ENCODE measurements at regions not wholly inside any gene's neighbourhood (a gene's known extent, or its start where the extent isn't known, plus 50 kb on each side); places are given as distances from the start of the nearest gene placed in this dataset.

DNA sequence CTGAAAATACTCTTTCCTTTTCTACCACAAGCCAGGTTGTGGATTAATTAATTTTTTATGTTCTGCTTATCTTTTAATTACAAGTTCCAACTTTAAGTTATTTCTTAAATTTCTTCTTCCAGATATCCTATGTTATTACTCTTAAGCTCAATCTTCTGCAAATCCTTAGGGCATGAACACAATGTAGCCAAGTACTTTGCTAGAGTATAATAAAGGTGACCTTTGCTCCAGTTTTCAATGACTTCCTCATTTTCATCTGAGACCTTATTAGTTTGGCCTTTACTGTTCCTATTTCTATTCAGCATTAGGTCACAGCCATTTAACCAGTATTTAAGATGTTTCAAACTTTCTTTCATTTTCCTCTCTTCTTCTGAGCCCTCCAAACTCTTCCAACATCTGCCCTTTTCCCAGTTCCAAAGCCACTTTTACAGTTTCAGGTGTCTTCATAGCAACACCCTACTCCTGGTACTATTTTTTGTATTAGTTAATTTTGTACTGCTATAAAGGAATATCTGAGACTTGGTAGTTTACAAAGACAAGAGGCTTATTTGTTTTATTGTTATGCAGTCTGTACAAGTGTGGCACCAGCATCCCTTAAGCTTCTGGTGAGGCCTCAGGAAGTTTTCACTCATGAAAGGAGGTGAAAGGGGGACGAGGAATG, 886.2 kb upstream of the GHITM start:
- no peak for DNase-seq

DNA sequence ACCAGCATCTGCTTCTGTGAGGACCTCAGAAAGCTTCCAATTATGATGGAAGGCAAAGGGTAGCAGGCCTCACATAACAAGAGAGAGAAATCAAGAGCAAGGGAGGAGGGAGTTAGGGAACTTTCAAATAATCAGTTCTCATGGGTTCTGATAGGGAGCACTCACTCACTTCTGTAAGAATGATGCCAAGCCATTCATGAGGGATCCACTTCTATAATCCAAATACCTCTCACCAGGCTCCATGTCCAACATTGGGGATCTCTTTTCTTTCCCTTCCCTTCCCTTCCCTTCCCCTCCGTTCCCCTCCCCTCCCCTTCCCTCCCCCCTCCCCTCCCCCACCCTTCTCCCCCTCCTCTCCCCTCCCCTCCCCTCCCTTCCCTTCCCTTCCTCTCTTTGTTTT, 884.6 kb upstream of the GHITM start:
- DNase-seq, result no peak

DNA sequence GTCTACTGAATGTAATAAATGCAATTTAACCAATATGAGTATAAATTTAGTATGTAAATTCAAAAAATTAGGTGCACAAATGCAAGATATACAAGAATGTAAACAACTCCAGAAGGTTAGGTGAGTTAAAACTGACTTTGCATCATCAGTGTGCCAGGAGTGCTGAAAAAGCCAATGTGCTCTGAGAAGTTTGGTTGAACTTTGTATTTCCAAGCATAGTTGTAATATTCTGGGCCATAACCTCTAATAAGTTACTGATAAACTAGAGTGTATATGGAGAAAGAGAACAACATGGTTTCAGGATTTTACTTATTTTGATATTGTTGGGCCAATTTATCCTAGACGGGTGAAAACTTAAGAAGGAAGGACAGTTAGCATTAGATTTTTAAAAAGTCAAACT, 876.9 kb upstream of the GHITM start:
- no peak for DNase-seq

DNA sequence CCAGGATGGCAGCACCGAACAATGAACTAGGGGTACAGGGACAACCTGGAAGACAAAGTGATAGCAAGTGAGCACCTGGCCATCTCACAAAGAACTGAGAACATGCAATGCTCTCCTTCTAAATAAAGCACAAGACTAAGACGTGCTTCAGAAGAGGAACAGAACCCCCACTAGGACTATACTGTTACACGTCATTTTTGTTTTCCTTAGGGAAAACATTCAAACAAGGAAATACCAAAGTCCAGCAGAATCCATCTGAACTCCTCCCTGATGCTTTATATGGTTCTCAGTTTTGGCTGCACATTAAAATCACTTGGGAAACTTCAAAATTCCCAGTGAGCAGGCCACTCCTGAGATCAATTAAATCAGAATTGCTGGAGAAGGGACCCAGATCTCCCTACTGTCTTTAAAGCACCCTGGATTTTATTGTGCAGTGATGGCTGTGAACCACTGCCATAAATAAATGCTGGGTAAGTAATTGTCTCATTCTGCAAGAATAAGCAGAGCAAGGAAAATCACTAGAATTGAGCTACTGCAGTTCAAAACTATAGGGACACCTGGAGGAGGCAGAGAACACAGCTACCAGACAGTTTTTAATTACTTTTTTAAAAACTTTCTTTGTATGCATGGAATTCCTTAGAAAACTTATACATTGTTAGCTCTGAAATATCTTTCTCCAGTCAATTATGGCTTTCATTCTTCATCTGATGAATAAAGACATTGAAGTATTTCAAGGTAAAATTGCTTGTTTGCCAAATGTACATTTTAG, 866.5 kb upstream of the GHITM start:
- no peak for DNase-seq

DNA sequence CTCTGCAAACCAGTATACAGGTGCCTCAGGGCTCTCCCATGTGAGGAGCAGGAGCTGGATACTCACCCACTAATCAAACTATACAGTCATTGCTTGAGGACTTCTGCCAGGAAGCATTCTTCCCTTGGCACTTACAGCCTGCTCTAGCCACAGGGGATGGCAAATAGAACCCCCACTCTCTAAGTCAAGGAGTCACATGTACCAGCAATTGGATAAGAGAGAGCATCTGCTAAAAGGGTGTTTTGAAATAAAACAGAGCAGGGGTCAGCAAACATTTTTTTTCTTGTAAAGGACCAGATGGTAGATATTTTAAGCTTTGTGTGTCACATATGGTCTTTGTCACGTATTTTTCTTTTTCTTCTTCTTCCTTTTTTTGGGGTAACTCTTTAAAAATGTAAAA, 865.2 kb upstream of the GHITM start:
- no peak for DNase-seq

DNA sequence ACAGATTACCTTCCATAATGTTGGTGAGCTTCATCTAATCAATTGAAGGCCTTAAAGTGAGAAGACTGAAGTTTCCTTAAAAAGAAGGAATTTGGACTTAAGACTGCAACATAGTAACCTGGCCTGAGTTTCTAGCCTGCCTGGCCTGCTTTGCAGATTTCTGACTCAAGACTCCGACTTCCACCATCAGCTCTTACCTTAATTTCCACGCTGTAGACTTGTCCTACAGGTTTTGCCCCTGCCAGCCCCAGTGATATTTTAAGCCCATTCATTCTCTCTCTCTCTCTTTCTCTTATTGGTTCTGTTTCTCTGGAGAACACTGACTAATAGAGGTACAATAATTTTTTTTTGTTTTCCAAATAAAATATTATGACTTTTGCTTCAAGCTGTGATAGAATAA, 862.3 kb upstream of the GHITM start:
- no peak for DNase-seq

DNA sequence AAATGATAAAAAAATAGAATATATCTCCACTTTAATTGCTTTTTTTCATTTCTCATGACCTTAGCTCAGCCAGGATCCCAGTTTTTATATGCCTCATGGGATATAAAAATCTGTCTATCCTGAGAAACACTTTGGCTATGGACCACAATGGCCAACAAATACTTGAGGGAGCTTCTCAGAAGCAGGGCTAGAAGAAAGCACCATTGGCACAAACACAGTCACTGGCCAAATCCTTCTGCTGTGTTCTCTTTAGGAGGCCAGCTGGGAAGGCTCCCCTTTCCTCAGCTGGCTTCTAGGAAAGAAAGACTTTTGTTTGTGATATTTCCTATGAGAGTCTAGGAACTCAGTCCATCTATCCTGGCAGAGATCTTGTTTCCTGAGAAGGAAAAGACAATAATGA, 856.2 kb upstream of the GHITM start:
- no peak for DNase-seq

DNA sequence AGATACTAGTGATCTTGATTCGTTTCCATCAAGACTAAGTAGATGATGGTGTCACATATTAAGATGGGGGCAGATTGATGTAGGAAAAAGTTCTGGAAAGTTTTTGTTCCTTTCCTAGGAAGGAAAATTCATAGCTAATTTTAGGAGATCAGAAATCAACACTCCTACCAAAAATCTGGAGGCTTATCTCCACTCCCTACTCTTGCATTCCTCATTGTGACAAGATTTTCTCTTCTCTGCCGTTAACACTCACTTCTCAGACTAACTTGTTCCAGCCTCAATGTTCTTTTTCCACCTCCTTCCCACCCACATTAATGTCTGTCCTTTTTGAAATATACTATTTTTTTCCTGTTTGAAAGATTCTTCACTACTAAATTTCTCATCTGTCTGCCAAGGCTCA, 851.9 kb upstream of the GHITM start:
- no peak for DNase-seq

DNA sequence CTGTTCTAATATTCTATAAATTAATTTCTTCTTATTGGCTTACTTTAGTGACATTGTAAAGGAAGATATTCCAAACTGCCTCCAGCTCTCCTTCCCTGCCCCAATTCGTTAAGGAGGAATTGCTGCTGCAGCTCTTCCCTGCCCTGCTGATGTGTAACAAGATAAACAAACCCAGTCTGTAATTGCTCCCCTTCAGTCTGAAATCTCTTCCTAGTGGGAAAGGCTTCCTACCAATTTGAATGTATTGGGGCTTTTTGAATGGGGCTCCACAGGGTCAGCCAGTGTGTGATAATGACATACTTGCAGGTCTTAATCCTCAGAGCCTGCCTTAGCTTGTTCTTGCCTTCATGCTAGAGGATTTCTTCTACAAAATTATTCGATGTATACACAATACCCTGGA, 849.9 kb upstream of the GHITM start:
- DNase-seq, result no peak

DNA sequence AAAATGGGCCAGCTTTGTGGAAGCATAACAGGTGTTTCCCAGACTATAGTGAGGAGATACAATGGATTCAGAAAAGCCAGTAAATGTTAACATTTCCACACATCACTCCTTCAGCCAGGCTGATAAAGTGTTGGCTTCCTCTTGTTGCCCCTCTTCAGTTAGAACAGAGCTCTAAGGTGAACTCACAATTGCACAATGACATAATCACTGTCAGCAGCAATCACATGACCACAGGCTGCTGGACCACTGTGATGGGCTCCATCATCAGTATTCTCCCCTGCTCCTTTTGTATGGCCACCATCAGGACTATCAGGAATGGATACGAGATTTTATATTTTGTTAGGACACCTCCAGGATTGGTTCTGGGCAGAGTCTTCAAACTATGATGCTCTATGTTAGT, 849.4 kb upstream of the GHITM start:
- no peak for DNase-seq

DNA sequence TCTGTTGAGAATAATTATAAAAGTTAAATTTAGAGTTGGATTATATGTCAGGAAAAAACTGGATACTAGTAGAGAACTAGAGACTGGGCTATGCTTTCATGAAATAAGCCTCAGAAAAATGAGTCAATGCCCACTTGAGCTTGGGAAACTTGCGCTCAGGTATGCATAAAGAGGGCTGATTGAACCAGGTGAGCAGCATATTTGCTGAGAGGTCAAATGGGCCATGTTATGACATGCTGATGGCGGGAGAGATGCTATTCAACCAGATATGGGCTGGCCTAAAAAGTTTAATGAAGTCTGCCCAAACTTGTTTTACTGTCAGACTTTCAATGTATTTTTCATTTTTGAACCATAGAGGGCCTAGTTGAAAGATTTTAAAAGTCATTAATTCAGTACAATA, 837.6 kb upstream of the GHITM start:
- no peak for DNase-seq

DNA sequence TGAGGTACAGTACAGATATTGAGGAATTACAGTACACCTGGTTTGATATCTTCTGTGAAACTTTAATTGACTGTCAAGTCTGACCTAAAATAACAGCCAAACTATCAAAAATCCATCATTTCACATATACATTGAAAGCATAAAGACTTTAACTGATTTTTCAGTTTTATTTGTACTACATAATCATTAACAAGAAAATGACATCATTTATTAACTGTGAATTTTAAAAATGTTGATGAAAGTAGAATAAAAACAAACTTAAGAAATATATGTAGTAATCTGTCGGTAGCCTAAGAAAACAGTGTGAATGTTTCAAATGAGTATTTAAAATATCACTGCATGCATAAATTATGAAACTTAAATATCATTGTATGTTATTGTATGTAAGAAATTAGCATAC, 836.7 kb upstream of the GHITM start:
- no peak for DNase-seq

DNA sequence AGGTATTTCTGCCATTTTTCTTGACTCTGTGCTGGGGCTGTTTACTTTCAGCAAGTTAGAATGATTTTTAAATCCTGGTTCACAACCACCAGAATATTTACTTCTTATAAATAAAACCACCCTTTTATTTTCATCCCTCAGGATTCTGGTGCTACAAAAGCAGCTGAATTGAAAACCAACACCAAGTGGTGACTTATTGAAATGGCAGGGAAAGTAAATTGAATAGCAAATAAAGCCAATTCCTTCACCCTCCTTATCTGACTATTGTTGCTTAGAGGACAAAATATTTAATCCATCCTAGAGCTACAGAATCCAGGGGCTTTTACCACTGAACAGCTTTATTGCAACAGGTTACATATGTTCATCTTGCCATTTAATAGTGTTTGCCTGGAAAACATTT, 828.6 kb upstream of the GHITM start:
- no peak for DNase-seq

DNA sequence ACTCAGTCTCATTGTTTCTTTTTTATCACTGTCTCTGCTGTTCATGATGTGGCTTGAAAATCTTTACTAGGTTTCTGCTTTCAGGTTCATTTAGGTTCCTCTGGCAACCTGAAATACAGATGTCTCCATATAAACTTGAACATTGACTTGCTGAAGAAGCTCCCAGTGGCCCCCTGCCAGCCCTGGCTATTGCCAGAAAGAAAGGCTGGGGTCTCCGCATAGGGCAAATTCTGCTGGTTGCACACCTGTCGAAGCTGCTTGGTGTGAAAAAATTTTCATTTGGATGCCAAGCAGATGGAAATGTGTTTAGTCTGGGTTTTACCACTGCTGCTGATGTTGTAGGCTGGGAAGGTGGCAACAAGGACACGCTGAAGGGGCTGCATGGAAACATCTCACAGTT, 826.7 kb upstream of the GHITM start:
- no peak for DNase-seq

DNA sequence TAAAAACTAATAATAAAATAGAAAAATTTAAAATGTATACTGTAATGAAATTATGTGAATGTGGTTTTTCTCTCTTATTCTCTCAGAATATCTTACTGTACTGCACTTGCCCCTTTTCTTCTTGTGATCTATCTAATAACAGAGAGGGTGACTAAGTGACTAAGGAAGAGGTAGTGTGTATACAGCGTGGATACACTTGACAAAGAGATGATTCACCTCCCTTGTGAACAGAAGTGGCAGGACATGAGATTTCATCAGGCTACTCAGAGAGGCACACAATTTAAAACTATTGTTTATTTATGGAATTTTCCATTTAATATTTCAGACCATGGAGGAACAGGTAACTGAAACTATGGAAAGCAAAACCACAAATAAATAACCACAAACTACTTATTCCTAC, 806.6 kb upstream of the GHITM start:
- DNase-seq, result no peak

DNA sequence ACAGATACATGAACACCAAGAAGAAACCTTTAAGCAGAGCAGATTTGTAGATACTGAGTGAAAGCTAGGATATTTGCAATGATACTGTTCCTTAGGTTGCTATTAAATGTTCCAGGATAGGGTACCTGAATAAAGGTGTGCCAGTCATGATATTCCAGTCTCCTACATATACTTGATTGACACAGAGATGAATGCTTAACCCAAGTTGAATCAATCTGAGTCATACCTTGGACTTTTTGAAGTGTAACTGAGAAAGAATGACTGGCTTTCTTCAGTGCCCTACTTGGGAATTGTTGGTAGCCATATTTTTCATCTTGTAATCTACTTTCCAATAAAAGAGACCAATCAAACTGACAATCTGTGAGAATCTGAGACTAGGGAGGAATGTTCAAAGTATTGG, 805.7 kb upstream of the GHITM start:
- no peak for DNase-seq

DNA sequence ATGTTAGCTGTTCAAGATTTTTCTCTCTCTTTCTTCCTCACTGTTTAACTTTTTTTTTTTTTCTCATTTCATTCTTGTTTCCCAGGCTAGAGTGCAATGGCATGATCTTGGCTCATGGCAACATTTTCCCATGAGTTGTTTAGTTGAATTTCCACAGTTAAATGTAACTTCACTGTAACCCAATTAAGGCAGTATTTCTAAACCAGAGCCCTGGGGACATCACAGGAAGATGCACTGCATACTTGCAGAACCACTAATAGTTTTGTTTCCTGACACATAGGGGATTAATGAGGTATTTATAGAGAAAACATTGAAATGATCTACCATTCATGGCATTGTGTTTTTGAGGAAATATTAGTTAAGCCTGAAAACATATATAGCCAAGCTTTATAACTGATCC, 795.6 kb upstream of the GHITM start:
- no peak for DNase-seq

DNA sequence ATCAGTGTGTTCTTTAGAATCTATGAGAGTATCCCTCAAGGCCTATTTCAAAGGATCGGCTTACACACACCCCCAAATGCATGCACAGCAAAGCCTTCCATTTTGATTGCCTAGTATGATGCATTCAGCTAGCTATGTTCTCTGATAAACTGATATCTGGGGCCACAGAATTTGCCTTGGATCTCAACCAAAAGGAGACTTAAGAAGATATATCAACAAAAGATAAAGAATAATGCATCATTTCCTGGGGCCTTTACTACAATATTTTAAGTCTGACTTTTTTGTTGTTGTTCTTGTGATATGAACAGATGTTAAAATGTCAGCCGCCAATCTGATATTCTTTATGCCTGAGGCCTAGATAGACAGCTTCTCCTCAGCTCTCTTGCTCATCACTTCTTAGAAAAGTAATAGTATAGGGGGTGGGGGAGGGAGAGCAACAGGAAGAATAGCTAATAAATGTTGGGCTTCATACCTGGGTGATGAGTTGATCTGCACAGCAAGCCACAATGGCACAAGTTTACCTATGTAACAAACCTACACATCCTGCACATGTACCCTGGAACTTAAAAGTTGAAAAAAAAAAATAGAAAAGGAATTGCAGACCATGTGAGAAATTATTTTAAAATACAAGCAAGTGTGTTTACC, 792.9 kb upstream of the GHITM start:
- DNase-seq, result no peak

DNA sequence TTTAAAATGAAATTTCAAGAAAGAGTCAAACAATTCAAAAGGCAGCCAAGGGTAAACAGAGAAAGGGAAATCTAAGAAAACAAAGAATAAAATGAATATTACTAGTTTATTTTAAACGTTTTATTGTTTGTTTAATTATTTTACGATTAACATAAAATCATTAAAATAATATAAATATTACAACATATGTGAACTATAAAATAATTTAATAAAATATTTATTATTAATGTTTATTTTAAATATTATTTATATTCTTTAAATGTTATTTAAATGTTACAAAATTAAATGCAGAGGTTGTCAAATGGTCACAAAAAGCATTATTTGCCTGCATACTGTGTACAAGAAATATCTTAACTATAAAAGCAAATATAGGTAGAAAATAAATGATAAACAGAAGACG, 786.7 kb upstream of the GHITM start:
- DNase-seq, result no peak

DNA sequence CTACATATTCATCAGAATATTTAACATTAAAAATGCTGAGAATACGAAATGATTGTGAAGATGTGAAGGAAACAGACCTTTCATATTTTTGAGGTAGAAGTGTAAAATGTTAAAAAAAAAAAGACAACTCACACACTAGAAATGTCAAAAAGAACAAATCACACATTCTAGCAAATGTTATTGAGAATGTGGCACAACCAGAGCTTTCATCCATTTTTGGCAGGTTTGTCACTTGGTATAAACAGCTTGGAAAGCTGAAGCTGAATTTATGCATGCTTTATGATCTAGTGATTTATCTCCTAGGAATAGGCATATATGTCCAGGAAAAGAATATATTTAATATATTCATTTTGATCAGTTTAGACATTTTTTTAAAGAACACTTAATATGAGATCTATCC, 784.9 kb upstream of the GHITM start:
- no peak for DNase-seq

DNA sequence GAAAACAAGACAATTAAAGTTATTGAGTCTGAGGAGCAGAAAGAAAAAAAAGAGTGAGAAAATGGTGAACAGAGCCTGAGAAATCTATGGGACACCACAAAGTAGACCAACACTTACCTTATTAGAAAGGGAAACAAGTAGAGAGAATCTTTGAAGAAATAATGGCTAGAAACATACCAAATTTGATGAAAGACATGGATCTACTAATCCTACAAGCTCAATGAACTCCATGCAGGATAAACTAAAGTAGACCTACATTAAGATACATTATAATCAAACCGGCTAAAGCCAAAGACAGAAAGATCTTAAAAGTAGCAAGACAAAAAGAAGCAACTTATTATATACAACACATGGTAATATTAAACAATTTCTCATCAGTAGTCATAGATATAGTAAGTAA, 782.3 kb upstream of the GHITM start:
- no peak for DNase-seq

DNA sequence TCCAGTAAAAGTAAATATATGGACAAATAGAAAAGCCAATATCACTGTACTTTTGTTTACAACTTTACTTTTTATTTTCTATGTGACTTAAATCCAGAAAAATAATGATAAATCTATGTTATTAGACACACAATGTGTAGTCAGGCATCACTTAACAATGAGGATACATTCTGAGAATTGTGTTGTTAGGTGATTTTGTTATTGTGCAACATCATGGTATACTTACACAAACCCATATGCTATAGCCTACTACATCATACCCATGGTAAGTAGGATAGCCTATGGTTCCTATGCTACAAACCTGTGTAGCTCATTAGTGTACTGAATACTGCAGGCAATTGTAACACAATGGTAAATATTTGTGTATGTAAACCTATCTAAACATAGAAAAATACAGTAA, 781.7 kb upstream of the GHITM start:
- DNase-seq, result no peak

DNA sequence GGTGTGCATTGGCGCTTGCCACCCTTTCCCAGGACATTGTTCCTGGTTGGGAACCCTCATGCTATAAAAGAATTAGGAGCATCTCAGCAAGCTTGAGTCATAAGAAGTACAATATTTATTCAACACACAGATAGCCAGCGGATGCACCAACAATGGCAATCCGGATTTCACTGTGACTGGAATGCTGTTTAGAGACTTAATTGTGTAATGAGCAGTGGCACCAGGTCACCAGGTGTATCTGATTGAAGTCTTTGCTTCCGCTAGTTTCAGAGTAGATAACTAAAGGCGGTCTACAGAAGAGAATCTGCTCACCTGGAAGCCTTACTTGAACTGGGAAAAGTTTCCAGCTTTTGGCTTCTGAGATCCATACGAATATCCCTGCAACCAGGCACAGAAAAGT, 772.3 kb upstream of the GHITM start:
- no peak for DNase-seq

DNA sequence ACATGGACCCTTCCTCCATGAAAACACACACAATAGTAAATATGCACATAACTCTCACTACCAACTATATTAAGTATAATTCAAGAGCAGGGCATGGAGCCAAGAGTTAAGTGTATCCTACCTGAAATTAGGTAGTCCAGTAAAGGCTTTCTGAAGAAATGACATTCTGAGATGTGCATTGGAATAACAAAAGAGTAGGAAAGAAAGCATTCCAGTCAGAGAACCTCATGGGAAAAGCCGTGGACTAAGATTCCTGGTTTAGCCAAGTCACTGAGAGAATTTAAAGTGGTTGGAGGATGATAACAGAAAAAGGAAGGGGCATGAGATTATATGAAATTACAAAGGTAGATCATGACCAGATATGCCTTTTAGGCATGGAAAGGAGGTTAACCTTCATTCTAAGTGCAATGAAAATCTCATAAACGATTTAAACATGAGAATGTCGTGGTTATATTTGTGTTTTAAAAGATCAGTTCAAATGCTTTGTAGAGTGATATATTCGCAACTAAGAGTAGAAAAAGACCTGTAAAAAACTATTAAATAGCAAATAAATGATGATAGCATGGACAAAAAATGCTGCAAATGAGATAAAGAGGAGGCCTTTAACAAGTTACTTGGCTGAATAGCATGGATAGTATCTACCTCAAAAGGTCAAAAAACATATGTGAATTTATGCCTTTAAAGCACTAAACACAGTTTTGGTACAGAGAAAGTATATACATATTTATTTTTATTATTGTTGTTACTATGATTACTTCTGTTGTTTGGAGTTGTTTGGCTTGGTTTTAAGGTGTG, 767.4 kb upstream of the GHITM start:
- no peak for DNase-seq

All from NCI-H1436 (cell line).